Activated CD4-positive, CD25-positive, alpha-beta regulatory T cell treated with anti-CD3 and anti-CD28 coated beads, Interleukin-2, amount 50 U/mL, for 24 hours (primary cell): ENCODE measurements at regions not wholly inside any gene's neighbourhood (a gene's known extent, or its start where the extent isn't known, plus 50 kb on each side); places are given as distances from the start of the nearest gene placed in this dataset.
"Not testable (repeated sequence)": the region's sequence is repeated elsewhere in the genome, so short reads cannot be mapped to it uniquely, and the experiment has no call there.

ENCODE experiments used
- ATAC-seq, 2 donors: fragments of 150-1000 bp; cut with Tn5 transposase; one replicate each; pipeline ENCODE4 v1.10.0; 2021; ENCODE audit warnings: mild to moderate bottlenecking in 1 of 2, moderate library complexity in 1 of 2

GRCh38 chr4:11895766-11896165 is 467.1 kb upstream of the HS3ST1 start:
- no peak for ATAC-seq

- no peak for ATAC-seq
These were observed 466.3 kb upstream of the HS3ST1 start for GRCh38 chr4:11894977-11895376.

DNA sequence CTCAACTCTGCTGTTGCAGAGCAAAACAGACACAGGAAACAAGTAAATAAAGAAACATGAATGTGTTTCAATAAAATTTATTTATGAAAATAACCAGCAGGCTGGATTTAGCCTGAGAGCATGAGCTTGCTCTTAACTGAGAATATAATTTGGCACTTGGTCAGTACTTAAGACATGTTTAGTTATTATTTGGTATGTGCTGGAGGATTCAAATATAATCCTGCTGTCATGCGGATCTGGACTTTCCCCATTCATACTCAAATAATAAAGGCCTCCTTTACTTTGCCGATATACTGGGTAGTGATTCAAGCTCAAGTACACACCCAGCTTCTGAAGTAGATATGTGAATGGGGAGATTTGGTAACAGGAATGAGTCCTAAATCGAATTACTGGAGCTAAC is 465.5 kb upstream of the HS3ST1 start:
- no peak for ATAC-seq

- ATAC-seq = no peak
These were observed 460.4 kb upstream of the HS3ST1 start for GRCh38 chr4:11889099-11889498.

DNA sequence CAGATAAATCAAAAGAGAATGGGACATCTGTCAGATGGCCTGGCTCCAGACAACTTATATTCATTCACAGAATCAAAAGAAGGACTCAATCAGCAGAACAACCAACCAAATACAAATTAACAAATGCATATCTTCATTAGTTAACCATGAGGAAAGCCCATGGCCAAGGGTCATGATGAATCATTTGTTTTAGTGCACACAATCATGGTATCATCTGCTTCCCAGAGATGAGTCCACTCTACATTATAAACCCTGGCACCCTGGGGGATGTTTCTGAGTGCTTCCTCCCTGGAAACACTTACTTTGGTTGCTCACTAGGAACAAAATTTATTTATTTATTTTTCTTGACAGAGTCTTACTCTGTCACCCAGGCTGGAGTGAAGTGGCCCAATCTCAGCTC is 453.3 kb upstream of the HS3ST1 start:
- ATAC-seq = no peak

GRCh38 chr4:11881364-11881763 is 452.7 kb upstream of the HS3ST1 start:
- ATAC-seq = no peak

- ATAC-seq = no peak
These were observed 449.5 kb upstream of the HS3ST1 start for GRCh38 chr4:11878241-11878640.

DNA sequence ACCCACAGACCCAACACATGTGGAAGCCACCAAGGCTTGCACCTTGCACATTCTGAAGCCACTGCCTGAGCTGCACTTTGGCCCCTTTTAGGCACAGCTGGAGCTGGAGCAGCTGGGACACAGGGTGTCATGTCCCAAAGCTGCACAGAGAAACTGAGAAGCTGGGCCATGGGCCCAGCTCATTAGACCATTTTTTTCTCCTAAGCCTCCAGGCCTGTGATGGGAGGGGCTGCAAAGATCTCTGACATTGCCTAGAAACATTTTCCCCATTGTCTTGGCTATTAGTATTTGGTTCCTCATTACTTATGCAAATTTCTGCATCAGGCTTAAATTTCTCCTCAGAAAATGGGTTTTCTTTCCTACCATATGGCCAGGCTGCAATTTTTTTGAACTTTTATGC is 447.4 kb upstream of the HS3ST1 start:
- ATAC-seq = no peak

DNA sequence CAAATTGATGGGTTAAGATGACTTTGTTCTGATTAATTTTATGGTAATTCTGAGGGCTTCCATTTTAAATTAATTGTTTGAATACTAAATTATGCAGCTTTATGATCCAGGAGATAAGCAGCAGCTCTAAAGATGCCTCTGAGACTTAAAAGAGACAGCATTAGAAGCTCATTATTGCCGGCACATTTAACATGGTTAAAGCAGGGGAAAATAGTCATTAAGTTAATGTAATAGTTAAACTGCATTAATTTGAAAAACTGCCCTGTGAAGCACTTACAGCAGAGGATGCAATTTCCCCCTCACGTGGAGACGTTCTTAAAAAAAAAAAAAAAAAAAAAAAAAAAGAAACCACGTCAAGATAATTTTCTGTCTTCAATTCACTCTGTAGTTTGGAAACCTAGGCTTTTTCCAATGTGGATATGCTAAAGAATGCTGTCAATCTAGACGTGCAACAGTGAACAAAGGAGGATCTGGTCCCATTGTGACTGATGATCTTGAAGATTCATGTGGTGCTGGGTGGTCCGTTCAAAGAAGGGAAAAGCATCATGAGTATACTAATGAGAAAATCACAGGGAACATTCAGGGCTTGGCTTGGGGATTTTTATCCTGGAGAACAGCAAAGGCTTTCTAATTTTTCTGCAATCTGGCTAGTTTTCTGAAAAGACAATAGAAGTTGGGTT is 440.6 kb upstream of the HS3ST1 start:
- ATAC-seq = no peak

DNA sequence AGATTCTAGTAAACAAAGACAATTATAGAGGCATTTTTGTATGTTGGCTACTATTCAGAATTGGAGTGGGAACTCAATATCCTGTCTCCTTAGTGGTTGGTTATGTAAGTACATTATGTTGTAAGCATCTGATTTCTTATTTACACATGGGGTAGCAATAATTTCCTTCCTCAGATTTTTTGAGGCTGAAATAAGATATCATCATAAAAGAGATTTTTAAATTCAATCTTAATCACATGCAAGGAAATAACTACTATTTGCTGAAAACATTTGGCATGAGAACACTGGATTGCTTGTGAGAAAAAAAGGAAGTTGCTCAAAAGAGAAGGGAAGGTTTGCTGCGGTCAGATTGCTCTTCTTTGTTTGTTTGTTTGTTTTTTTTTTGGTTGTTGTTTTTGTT is 437.7 kb upstream of the HS3ST1 start:
- no peak for ATAC-seq

GRCh38 chr4:11860996-11861395 is 432.3 kb upstream of the HS3ST1 start:
- no peak for ATAC-seq

DNA sequence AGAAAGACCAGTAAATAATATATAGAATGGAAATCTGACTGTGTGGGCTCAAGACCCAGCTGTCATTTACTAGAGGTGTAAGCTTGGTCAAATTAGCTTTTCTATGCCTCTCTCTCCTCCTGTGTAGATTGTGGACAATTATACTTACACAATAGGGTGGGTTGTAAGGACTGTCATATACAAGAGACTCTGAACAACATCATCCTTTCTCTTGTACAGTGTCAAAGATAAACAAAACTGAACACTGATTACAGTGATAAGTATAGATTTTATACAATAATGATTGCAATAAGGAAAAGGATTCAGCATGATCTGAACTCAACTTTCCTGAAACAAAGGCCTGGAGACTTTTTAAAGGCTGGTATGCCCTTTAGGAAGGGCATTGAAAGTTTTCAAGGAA is 429.2 kb upstream of the HS3ST1 start:
- ATAC-seq = no peak

- no peak for ATAC-seq
These were observed 418.5 kb upstream of the HS3ST1 start for GRCh38 chr4:11847167-11847566.

DNA sequence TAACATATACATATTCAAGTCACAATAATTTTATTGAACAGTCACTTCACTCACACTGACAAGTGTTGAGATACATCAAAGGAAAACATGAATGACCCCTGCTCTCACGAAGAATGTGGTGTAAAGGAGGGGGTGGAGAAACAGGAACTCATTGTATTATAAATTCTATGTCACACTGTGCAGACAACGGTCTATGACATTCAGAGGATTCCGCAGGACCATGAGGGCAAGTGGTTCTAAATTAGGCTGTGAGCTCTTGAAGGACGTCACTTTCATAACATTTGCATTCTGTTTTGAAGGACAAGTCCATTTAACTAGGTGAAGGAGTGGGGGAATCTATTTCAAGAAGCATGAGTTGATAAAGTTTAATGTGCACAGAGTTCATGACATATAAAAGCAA is 415.2 kb upstream of the HS3ST1 start:
- ATAC-seq = no peak

- ATAC-seq = no peak
These were observed 414.6 kb upstream of the HS3ST1 start for GRCh38 chr4:11843340-11843739.

GRCh38 chr4:11842620-11843263 is 414.0 kb upstream of the HS3ST1 start:
- ATAC-seq = no peak

- ATAC-seq = no peak
These were observed 411.2 kb upstream of the HS3ST1 start for GRCh38 chr4:11839889-11840288.

DNA sequence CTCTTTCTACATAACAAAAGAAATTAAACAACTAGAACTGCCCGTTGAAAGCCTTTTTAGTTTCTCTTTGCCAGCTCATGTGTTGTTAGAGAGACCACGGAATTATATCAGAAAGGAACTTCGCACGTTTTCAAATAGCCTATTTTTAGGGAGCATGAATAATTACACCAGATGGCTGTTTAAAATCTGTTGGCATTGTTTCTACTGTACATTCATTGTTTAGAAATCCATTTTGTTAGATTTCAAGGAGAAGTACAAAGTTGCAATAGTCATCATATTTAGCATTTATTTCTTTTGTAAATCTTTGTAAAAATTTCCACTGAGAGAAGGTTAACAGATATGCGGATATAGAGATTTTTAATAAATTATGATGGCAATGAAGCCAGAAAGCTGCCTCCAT is 403.0 kb upstream of the HS3ST1 start:
- no peak for ATAC-seq

DNA sequence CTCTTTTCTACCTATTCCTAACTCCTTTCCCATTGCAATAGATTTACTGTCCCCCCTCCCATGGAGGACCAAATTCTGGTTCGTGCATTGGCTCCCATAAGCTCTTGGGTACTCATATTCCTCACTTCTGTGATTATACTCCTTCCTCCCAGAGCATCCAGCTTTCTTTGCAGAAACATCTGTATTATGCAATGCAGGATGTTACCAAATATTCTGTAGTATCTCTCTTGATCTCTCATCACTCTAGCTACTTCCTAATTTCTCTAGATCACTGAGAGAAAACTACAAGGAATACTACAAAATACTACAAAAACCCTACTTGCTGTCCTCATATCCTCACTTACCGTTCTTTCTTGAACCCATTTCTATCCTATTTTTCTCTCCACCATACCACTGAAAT is 395.9 kb upstream of the HS3ST1 start:
- ATAC-seq = no peak

DNA sequence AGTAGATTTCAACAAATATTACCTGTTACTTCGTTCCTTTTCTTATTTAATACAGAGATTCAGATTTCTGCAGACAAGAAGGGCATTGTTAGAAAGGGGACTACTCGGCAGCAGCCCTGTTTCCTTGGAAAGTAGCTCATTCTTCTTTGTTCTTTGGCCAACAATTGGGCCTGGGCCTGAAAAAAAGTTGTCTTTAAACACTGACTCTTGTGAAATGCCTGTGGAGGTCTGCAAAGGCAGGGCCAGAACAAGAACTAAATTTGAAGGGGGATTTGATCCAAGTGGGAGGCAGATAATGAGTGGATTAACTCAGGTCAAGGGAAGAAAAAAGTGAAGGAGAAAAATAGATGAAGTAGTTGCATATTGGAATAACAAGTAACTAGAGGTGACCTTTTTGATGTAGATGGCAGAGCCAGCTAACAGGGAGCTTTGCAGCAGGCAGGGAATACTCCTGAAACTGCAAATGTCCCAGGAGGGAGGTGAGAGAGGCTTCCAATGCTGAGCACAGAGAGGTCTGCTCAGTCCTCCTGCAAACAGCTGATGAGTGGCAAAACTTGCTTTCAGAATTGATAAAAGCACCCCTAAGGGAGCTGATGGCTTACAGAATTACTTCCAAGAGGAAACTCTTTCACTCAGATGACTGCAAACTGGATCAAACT is 393.2 kb upstream of the HS3ST1 start:
- no peak for ATAC-seq

DNA sequence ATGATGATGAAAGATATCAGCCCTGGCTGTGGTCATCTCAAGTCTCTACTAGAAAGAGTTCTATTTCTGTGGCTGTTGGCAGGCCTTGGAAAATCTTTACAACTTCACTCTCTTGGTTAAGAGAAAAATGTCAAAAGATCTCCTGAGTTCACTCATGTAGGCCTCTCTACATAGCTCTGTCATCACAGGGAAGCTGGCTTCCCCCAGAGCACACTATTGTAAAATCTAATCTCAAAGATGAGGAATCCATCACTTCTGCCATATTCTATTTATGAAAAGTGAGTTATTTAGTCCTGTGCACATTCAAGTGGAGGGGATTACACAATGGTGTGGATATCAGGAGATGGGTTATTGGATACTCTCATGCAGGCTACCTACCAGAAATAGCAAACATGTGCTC is 388.4 kb upstream of the HS3ST1 start:
- no peak for ATAC-seq

- ATAC-seq = no peak
These were observed 386.1 kb upstream of the HS3ST1 start for GRCh38 chr4:11814758-11815157.

- ATAC-seq = no peak
These were observed 385.3 kb upstream of the HS3ST1 start for GRCh38 chr4:11813951-11814446.

- not testable (repeated sequence) for ATAC-seq
These were observed 382.8 kb upstream of the HS3ST1 start for GRCh38 chr4:11811521-11811920.
